ENCODE measurements at regions not wholly inside any gene's neighbourhood (a gene's known extent, or its start where the extent isn't known, plus 50 kb on each side); places are given as distances from the start of the nearest gene placed in this dataset.
A peak's percentile ranks its signal among the peaks of the same experiment; 100 is the strongest.

DNA sequence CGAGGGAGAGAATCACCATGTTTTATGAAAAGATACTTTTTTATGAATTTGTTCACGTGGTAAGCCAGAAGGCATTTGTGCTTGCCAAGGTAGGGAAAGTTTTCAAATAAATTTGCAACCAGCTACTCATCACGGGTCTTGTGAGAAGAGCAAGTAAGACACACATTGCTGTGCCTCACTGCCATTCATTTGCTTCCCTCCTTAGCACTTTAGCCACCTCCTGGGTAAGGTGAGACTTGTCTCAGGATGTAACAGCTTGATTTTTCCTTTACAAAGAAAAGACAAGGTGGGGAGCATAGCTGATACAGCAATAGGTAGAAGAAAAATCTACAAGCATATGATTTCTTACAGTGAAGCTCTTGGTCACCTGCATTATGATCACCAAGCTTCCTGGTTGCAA lies 342.4 kb upstream of the GRM3 start:
- H3K27me3 ChIP-seq: no peaks in the 10 kb centered on the region
- intact Hi-C loops (cut with DNase I): no loop called here
- no peak for DNase-seq
- H3K27ac ChIP-seq: no peak overlapping the region
- no peaks in the 10 kb centered on the region for H3K36me3 ChIP-seq
- no peaks in the 10 kb centered on the region for H3K9me3 ChIP-seq
- TF ChIP-seq, protein P1, sequence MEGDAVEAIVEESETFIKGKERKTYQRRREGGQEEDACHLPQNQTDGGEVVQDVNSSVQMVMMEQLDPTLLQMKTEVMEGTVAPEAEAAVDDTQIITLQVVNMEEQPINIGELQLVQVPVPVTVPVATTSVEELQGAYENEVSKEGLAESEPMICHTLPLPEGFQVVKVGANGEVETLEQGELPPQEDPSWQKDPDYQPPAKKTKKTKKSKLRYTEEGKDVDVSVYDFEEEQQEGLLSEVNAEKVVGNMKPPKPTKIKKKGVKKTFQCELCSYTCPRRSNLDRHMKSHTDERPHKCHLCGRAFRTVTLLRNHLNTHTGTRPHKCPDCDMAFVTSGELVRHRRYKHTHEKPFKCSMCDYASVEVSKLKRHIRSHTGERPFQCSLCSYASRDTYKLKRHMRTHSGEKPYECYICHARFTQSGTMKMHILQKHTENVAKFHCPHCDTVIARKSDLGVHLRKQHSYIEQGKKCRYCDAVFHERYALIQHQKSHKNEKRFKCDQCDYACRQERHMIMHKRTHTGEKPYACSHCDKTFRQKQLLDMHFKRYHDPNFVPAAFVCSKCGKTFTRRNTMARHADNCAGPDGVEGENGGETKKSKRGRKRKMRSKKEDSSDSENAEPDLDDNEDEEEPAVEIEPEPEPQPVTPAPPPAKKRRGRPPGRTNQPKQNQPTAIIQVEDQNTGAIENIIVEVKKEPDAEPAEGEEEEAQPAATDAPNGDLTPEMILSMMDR (IDR thresholded peaks at IDR 0.05): no peak
- no peaks in the 10 kb centered on the region for H3K4me1 ChIP-seq
- H3K4me3 ChIP-seq: no peak overlapping the region
- ATAC-seq: no peak

GRCh38 chr7:86295526-86295925 lies 348.2 kb upstream of the GRM3 start:
- intact Hi-C loops (cut with DNase I): no loop called here

DNA sequence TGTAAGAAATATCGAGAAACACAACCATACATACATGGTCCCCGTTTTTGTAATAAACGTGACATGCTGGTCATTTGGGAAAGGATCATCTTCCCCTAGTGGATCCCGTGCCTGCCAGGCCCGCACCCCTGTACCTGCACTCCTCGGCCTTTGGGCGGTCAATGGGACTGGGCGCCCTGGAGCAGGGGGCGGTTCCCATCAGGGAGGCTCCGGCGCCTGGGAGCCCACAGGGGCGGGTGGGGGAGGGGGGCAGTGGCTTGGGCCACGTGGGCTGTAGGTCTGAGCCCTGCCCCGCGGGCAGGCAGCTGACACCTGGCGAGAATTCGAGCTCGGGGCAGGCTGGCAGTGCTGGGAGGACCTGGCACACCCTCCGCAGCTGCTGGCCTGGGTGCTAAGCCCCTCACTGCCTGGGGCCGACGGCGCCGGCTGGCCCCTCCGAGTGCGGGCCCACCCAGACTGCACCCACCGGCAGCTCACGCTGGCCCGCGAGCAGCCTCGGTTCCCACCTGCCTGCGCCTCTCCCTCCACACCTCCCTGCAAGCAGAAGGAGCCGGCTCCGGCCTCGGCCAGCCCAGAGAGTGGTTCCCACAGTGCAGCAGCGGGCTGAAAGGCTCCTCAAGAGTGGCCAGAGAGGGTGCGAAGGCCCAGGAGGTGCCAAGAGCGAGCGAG lies 361.6 kb upstream of the GRM3 start:
- Histone ChIP-seq H3K9me3 (peaks cover 0 to 5% of the 10 kb centered on the region in 2 donors), H3K36me3 (no peaks in the 10 kb centered on the region), H3K27ac (no peak overlapping the region), H3K4me3 (no peak overlapping the region), H3K4me1 (no peaks in the 10 kb centered on the region), H3K27me3 (no peaks in the 10 kb centered on the region)
- ATAC-seq: no peak
- peak in 2 of 4 donors; percentile 29 to 73 for DNase-seq
- intact Hi-C loops (cut with DNase I): no loop called here
- TF ChIP-seq, protein P1 (IDR thresholded peaks at IDR 0.05): no peak

More at GRCh38 chr7:86295526-86295925, 348.2 kb upstream of the GRM3 start:
- DNase-seq (peak in 1 of 4 donors; percentile 1), ATAC-seq (no peak)
- TF ChIP-seq, protein P1 (IDR thresholded peaks at IDR 0.05): no peak
- no peaks in the 10 kb centered on the region for H3K27me3 ChIP-seq
- no peak overlapping the region for H3K27ac ChIP-seq
- no peaks in the 10 kb centered on the region for H3K36me3 ChIP-seq
- H3K9me3 ChIP-seq: no peaks in the 10 kb centered on the region
- no peak overlapping the region for H3K4me3 ChIP-seq
- H3K4me1 ChIP-seq: no peaks in the 10 kb centered on the region

DNA sequence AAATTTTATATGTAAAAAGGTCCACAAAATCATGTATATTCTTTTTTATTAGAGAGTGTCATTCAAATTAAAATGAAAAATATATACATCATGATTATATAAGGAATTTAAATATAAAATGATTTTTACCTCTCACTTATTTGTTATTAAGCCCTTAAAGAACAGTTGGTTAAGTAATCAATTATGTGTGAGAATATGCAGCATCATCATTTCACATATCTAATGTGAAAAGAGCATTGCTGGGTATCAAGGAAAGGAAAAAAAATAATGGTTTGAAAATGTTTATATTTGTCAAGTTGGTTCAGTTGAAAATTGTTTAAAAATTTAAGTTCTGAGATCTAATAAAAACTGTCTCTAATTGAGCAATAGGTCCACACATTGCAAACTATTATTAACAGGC lies 363.6 kb upstream of the GRM3 start:
- no peaks in the 10 kb centered on the region for H3K4me1 ChIP-seq
- no peak for DNase-seq
- H3K27me3 ChIP-seq: no peaks in the 10 kb centered on the region
- H3K27ac ChIP-seq: no peak overlapping the region
- ATAC-seq: no peak
- H3K4me3 ChIP-seq: no peak overlapping the region
- no peaks in the 10 kb centered on the region for H3K36me3 ChIP-seq
- peaks cover 0 to 9% of the 10 kb centered on the region in 2 donors for H3K9me3 ChIP-seq
- intact Hi-C loops (cut with DNase I): no loop called here
- TF ChIP-seq, protein P1 (IDR thresholded peaks at IDR 0.05): no peak

DNA sequence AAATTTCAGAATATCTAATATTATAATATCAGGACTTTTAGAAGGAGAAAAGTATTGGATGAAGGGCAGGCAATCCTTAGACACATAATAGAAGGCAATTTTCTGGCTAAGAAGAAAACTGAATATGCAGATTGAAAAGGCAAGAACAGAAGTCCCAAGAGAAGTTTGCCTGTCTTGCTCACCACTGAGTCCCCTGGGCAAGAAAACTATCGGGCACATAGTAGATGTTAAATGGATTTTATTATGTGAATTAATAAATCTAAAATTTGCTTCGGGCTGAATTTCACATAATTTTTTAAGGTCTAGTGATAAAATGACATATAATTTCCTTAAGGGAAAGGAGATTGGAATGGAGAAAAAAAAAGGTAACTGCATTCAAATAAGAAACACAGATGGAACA lies 380.9 kb upstream of the GRM3 start:
- TF ChIP-seq, protein P1 (IDR thresholded peaks at IDR 0.05): no peak
- H3K27me3 ChIP-seq: no peaks in the 10 kb centered on the region
- no peaks in the 10 kb centered on the region for H3K36me3 ChIP-seq
- ATAC-seq (no peak), DNase-seq (no peak)
- peaks cover 0 to 3% of the 10 kb centered on the region in 2 donors for H3K9me3 ChIP-seq
- no peak overlapping the region for H3K4me3 ChIP-seq
- no peak overlapping the region for H3K27ac ChIP-seq
- H3K4me1 ChIP-seq: no peaks in the 10 kb centered on the region
- intact Hi-C loops (cut with DNase I): no loop called here
